ENCODE measurements at regions not wholly inside any gene's neighbourhood (a gene's known extent, or its start where the extent isn't known, plus 50 kb on each side); places are given as distances from the start of the nearest gene placed in this dataset.

GRCh38 chr6:91340896-91341395 is 754.1 kb upstream of the MAP3K7 start:
- TF ChIP-seq SP1 (IDR thresholded peaks at IDR 0.05) = no peak
- TF ChIP-seq REST (IDR thresholded peaks at IDR 0.05) = no peak
- TF ChIP-seq ZBTB33 (IDR thresholded peaks at IDR 0.05) = no peak
- TF ChIP-seq YY1 (IDR thresholded peaks at IDR 0.05) = no peak
- TF ChIP-seq CTCF (IDR thresholded peaks at IDR 0.05; ENCODE audit: low read depth, low read length, missing input control) = no peak
- no peak for TF ChIP-seq MAX (IDR thresholded peaks at IDR 0.05)
- TF ChIP-seq RAD21 (IDR thresholded peaks at IDR 0.05) = no peak
- no peak for TF ChIP-seq JUND (IDR thresholded peaks at IDR 0.05)
- no peak for TF ChIP-seq ATF3 (IDR thresholded peaks at IDR 0.05)

Measured in liver (tissue), 3 donors.